Panc1 (cell line): ENCODE measurements at regions not wholly inside any gene's neighbourhood (a gene's known extent, or its start where the extent isn't known, plus 50 kb on each side); places are given as distances from the start of the nearest gene placed in this dataset.

Experiments used
- ATAC-seq: fragments of 200-7000 bp; cut with Tn5 transposase; 2 replicates; pipeline ENCODE4 v1.9.1; 2020; ENCODE audit warnings: mild to moderate bottlenecking, moderate library complexity
- BruUV-seq: library from RNA; stranded (reverse); fragments of 400-500 nt; replicated peaks from 2 replicates; lab custom pipeline; 2021; lab: Mats Ljungman, UMichigan
- CTCF ChIA-PET: fragments of 300-600 bp; sonication (Branson Sonifier 250); formaldehyde crosslinking; loops from one replicate; lab custom pipeline; 2022; ENCODE audit warnings: antibody characterized with exemption; lab: Charles Lee
- POLR2A ChIA-PET: fragments of 300-600 bp; sonication (Branson Sonifier 250); formaldehyde crosslinking; loops from one replicate; lab custom pipeline; 2022; ENCODE audit warnings: antibody characterized with exemption; lab: Charles Lee
- DNase-seq: peaks from one replicate; pipeline ENCODE4 v3.0.0-alpha.2; 2010; ENCODE audit warnings: low read depth, low spot score
- H3K27ac ChIP-seq: 2 replicates; pipeline ENCODE4 v1.5.1; 2011; ENCODE audit warnings: mild to moderate bottlenecking, low read length, inconsistent platforms
- H3K27me3 ChIP-seq: fragments of 200-500 bp; sonication (Bioruptor generic); 2 replicates; pipeline ENCODE4 v1.6.0; 2014; ENCODE audit warnings: low read length, inconsistent platforms; ENCODE audit not compliant: control insufficient read depth, insufficient read depth
- H3K36me3 ChIP-seq: fragments of 200-500 bp; sonication (Bioruptor generic); 2 replicates; pipeline ENCODE4 v1.5.1; 2014; ENCODE audit warnings: inconsistent platforms, mild to moderate bottlenecking, low read length, moderate library complexity; ENCODE audit not compliant: control insufficient read depth, insufficient read depth
- H3K4me1 ChIP-seq: 2 replicates; pipeline ENCODE4 v1.5.1; 2011; ENCODE audit warnings: inconsistent platforms, mild to moderate bottlenecking, low read length, moderate library complexity; ENCODE audit not compliant: control insufficient read depth, insufficient read depth
- H3K4me3 ChIP-seq, 2 experiments: 2 replicates each; pipeline ENCODE4 v1.5.1; 2011 to 2012; ENCODE audit warnings: low read depth in 2 of 2, low read length in 2 of 2, mild to moderate bottlenecking in 2 of 2, inconsistent platforms in 1 of 2, moderate library complexity in 1 of 2
- H3K9me3 ChIP-seq: fragments of 200-500 bp; sonication (Bioruptor generic); 2 replicates; pipeline ENCODE4 v1.5.1; 2014; ENCODE audit warnings: low read depth, mild to moderate bottlenecking, inconsistent platforms, low read length, moderate library complexity; ENCODE audit not compliant: control insufficient read depth, insufficient read depth
- POLR2AphosphoS5 ChIP-seq: IDR thresholded peaks from 2 replicates; pipeline ENCODE4 v1.6.1; 2012; ENCODE audit warnings: mild to moderate bottlenecking, low read depth, low read length, moderate library complexity
- SIN3A ChIP-seq: IDR thresholded peaks from 2 replicates; pipeline ENCODE4 v1.6.1; 2012; ENCODE audit warnings: low read depth, mild to moderate bottlenecking, low read length, moderate library complexity, borderline replicate concordance; ENCODE audit not compliant: insufficient read depth
- TCF7L2 ChIP-seq: IDR thresholded peaks from 2 replicates; pipeline ENCODE4 v1.6.1; 2011; ENCODE audit warnings: mild to moderate bottlenecking, low read depth, low read length, inconsistent platforms
- in situ Hi-C: cut with HindIII; loops from 2 replicates; pipeline ENCODE4 v1.10.0; 2016; ENCODE audit warnings: low sequenced_read_pairs, low pct_unique_long_range_greater_than_20kb
- intact Hi-C: fragments of 100-400 bp; cut with micrococcal nuclease; formaldehyde crosslinking; loops from one replicate; pipeline ENCODE4 v1.10.0; 2022; ENCODE audit not compliant: unreplicated experiment
- TF ChIP-seq, protein P1 (sequence below), 2 experiments: IDR thresholded peaks; 2 replicates each; pipeline ENCODE4 v1.6.1; 2011 to 2012; ENCODE audit warnings: low read depth in 2 of 2, control low read depth in 1 of 2, low read length in 1 of 2, mild to moderate bottlenecking in 1 of 2, moderate library complexity in 1 of 2; ENCODE audit not compliant: insufficient read depth in 1 of 2
- TF ChIP-seq, protein P2 (sequence below): fragments of 450-650 bp; IDR thresholded peaks from 2 replicates; pipeline ENCODE4 v1.5.1; 2017; ENCODE audit warnings: mild to moderate bottlenecking

DNA sequence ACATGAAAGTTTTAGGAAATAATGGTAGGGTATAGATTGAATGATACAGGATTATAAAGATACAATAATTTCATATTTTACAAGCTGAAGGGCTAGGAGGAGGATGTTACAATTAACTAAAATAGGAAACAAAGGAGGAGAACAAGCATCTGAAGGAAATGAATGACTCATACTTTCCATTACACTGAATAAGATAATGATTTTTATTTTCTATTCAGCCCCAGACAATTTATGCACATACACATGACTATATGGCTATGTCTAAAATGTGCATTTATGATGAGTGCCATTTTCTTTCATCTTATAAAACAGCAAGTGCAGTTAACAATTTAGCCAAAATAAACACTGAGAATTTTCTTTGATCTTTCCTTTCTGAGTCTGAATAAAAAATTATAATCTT lies 994.6 kb upstream of the ADGRB3 start:
- TF ChIP-seq SIN3A, result no peak
- TF ChIP-seq POLR2AphosphoS5, result no peak
- H3K27me3 ChIP-seq, result no peaks in the 10 kb centered on the region
- intact Hi-C loops (no loop called here), in situ Hi-C loops (no loop called here)
- ChIA-PET POLR2A (interaction anchor here (0.6 kb wide), 1 partner anchor 15 kb away, joined by 3 read pairs; no protein-coding TSS in a partner anchor), CTCF (no interaction called here)
- no peak overlapping the region for H3K4me3 ChIP-seq
- no peak for ATAC-seq
- no peaks in the 10 kb centered on the region for H3K4me1 ChIP-seq
- no TSS peak for BruUV-seq
- H3K9me3 ChIP-seq, result no peaks in the 10 kb centered on the region
- DNase-seq, result no peak
- no peak overlapping the region for H3K27ac ChIP-seq
- no peaks in the 10 kb centered on the region for H3K36me3 ChIP-seq

DNA sequence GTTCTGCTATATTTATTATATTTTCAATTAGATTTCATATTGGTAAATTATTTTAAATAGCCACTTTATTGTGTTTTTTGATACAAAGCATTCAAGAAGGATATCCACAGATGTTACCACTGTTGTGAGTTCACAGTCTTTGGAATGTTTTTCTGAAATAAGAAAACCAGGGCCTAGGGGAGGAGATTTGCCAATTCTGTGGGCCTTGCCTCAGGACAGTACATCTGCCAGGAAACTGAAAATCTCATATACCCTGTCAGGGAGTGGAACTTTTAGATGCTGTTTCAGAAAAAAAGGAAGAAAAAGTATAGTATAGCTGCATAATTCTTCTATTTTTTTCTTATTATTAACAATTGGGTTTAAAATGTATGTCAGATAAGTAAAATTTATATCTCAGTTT lies 995.9 kb upstream of the ADGRB3 start:
- in situ Hi-C loops (no loop called here), intact Hi-C loops (no loop called here)
- TF ChIP-seq, protein P1, sequence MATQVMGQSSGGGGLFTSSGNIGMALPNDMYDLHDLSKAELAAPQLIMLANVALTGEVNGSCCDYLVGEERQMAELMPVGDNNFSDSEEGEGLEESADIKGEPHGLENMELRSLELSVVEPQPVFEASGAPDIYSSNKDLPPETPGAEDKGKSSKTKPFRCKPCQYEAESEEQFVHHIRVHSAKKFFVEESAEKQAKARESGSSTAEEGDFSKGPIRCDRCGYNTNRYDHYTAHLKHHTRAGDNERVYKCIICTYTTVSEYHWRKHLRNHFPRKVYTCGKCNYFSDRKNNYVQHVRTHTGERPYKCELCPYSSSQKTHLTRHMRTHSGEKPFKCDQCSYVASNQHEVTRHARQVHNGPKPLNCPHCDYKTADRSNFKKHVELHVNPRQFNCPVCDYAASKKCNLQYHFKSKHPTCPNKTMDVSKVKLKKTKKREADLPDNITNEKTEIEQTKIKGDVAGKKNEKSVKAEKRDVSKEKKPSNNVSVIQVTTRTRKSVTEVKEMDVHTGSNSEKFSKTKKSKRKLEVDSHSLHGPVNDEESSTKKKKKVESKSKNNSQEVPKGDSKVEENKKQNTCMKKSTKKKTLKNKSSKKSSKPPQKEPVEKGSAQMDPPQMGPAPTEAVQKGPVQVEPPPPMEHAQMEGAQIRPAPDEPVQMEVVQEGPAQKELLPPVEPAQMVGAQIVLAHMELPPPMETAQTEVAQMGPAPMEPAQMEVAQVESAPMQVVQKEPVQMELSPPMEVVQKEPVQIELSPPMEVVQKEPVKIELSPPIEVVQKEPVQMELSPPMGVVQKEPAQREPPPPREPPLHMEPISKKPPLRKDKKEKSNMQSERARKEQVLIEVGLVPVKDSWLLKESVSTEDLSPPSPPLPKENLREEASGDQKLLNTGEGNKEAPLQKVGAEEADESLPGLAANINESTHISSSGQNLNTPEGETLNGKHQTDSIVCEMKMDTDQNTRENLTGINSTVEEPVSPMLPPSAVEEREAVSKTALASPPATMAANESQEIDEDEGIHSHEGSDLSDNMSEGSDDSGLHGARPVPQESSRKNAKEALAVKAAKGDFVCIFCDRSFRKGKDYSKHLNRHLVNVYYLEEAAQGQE (IDR thresholded peaks at IDR 0.05; ENCODE audit: insufficient read depth in 1 of 2, low read depth in 2 of 2, low read length in 1 of 2), result no peak
- TF ChIP-seq TCF7L2 (no peak), SIN3A (no peak), POLR2AphosphoS5 (no peak)
- TF ChIP-seq, protein P2, sequence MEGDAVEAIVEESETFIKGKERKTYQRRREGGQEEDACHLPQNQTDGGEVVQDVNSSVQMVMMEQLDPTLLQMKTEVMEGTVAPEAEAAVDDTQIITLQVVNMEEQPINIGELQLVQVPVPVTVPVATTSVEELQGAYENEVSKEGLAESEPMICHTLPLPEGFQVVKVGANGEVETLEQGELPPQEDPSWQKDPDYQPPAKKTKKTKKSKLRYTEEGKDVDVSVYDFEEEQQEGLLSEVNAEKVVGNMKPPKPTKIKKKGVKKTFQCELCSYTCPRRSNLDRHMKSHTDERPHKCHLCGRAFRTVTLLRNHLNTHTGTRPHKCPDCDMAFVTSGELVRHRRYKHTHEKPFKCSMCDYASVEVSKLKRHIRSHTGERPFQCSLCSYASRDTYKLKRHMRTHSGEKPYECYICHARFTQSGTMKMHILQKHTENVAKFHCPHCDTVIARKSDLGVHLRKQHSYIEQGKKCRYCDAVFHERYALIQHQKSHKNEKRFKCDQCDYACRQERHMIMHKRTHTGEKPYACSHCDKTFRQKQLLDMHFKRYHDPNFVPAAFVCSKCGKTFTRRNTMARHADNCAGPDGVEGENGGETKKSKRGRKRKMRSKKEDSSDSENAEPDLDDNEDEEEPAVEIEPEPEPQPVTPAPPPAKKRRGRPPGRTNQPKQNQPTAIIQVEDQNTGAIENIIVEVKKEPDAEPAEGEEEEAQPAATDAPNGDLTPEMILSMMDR, result no peak
- no peaks in the 10 kb centered on the region for H3K9me3 ChIP-seq
- POLR2A ChIA-PET, result no interaction called here
- DNase-seq (no peak), ATAC-seq (no peak)
- H3K4me1 ChIP-seq, result no peaks in the 10 kb centered on the region
- no peak overlapping the region for H3K27ac ChIP-seq
- BruUV-seq, result no TSS peak
- H3K27me3 ChIP-seq, result no peaks in the 10 kb centered on the region
- H3K4me3 ChIP-seq, result no peak overlapping the region
- no peaks in the 10 kb centered on the region for H3K36me3 ChIP-seq
- CTCF ChIA-PET, result no interaction called here

DNA sequence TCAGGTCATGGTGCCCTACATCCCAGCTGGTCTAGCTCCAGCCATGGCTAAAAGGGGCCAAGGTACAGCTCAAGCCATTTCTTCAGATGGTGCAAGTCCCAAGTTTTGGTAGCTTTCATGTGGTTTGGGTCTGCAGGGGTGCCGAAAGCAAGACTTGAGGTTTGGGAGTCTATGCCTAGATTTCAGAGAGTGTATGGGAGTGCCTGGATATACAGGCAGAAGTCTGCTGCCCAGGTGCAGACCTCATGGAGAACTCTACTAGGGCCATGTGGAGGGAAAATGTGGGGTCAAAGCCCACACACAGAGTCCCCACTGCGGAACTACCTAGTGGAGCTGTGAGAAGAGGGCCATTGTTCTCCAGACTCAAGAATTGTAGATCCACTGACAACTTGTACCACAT lies 1000.9 kb upstream of the ADGRB3 start:
- Histone ChIP-seq H3K36me3 (no peaks in the 10 kb centered on the region), H3K4me3 (no peak overlapping the region), H3K9me3 (0 out of 2 replicates have a peak, but pooled peaks cover 3% of the 10 kb centered on the region), H3K27me3 (no peaks in the 10 kb centered on the region), H3K4me1 (no peaks in the 10 kb centered on the region), H3K27ac (no peak overlapping the region)
- BruUV-seq, result no TSS peak
- ChIA-PET POLR2A (no interaction called here), CTCF (no interaction called here)
- ATAC-seq (no peak), DNase-seq (no peak)
- in situ Hi-C loops, result no loop called here
- intact Hi-C loops, result no loop called here
- no peak for TF ChIP-seq POLR2AphosphoS5
- no peak for TF ChIP-seq SIN3A
- TF ChIP-seq, protein P1 (IDR thresholded peaks at IDR 0.05; ENCODE audit: insufficient read depth in 1 of 2, low read depth in 2 of 2, low read length in 1 of 2), result no peak
- TF ChIP-seq, protein P2, result no peak
- TF ChIP-seq TCF7L2, result no peak
